ENCODE measurements at regions not wholly inside any gene's neighbourhood (a gene's known extent, or its start where the extent isn't known, plus 50 kb on each side); places are given as distances from the start of the nearest gene placed in this dataset.

GRCh38 chr2:143935482-143935752 is 584.5 kb downstream of the ZEB2 start:
- TF ChIP-seq, protein P1, sequence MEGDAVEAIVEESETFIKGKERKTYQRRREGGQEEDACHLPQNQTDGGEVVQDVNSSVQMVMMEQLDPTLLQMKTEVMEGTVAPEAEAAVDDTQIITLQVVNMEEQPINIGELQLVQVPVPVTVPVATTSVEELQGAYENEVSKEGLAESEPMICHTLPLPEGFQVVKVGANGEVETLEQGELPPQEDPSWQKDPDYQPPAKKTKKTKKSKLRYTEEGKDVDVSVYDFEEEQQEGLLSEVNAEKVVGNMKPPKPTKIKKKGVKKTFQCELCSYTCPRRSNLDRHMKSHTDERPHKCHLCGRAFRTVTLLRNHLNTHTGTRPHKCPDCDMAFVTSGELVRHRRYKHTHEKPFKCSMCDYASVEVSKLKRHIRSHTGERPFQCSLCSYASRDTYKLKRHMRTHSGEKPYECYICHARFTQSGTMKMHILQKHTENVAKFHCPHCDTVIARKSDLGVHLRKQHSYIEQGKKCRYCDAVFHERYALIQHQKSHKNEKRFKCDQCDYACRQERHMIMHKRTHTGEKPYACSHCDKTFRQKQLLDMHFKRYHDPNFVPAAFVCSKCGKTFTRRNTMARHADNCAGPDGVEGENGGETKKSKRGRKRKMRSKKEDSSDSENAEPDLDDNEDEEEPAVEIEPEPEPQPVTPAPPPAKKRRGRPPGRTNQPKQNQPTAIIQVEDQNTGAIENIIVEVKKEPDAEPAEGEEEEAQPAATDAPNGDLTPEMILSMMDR (IDR thresholded peaks at IDR 0.05; ENCODE audit: insufficient read depth, low read length, poor library complexity, severe bottlenecking): no peak
- no peak for TF ChIP-seq EZH2phosphoT487 (conservative IDR thresholded peaks at IDR 0.05; ENCODE audit: low read length)

All from SU-DHL-6 (cell line).